Ovary (tissue), 7 donors: ENCODE measurements at regions not wholly inside any gene's neighbourhood (a gene's known extent, or its start where the extent isn't known, plus 50 kb on each side); places are given as distances from the start of the nearest gene placed in this dataset.
"Not testable (repeated sequence)": the region's sequence is repeated elsewhere in the genome, so short reads cannot be mapped to it uniquely, and the experiment has no call there.

Source experiments
- DNase-seq, 5 donors: peaks; one replicate each; pipeline ENCODE4 v3.0.0-alpha.2; 2019 to 2020
- H3K27ac ChIP-seq, 2 donors: fragments of 200-600 bp; one replicate each; pipeline versions ENCODE4 v1.5.1 to v1.8.0; 2019 to 2022
- H3K27me3 ChIP-seq: fragments of 200-600 bp; one replicate; pipeline ENCODE4 v1.8.0; 2022
- H3K36me3 ChIP-seq: fragments of 200-600 bp; sonication (generic); one replicate; pipeline ENCODE4 v1.5.1; 2019
- H3K4me1 ChIP-seq: one replicate; pipeline ENCODE4 v1.8.1; 2013; ENCODE audit warnings: mild to moderate bottlenecking, moderate library complexity; ENCODE audit not compliant: insufficient read depth
- H3K4me3 ChIP-seq: fragments of 200-600 bp; sonication (generic); one replicate; pipeline ENCODE4 v1.5.1; 2017
- H3K9me3 ChIP-seq, 2 donors: fragments of 200-600 bp in 1 of 2; sonication (generic) in 1 of 2; one replicate each; pipeline versions ENCODE4 v1.5.1 to v1.8.1; 2013 to 2019; ENCODE audit warnings: mild to moderate bottlenecking in 1 of 2, moderate library complexity in 1 of 2
- EP300 ChIP-seq: sonication (generic); formaldehyde crosslinking; IDR thresholded peaks from one replicate; pipeline ENCODE4 v1.6.1; 2017; ENCODE audit warnings: antibody characterized with exemption
- POLR2A ChIP-seq: fragments of 450-650 bp; IDR thresholded peaks from one replicate; pipeline ENCODE4 v1.6.1; 2017; ENCODE audit warnings: antibody characterized with exemption, mild to moderate bottlenecking, moderate library complexity
- WGBS, 3 donors: extraction: QIAGEN DNeasy Blood & Tissue Kit in 1 of 3; methylation state at CpG; one replicate each; pipeline versions ENCODE4 v1.1.5 to v1.1.7; 2013 to 2017; 5-methylcytosine and 5-hydroxymethylcytosine counted together
- intact Hi-C, 4 donors: fragments of 100-400 bp; cut with DNase I; formaldehyde crosslinking; loops; one replicate each; pipeline versions ENCODE4 v1.11.0 to v1.15.1; 2022 to 2023
- TF ChIP-seq, protein P1 (sequence below), 3 donors: fragments of 450-650 bp in 2 of 3; fragments of 200-600 bp in 1 of 3; IDR thresholded peaks; one replicate each; pipeline versions ENCODE4 v1.5.1 to v1.8.0; 2016 to 2022; ENCODE audit warnings: antibody characterized with exemption in 3 of 3, mild to moderate bottlenecking in 1 of 3
- donor health status: DM: no; HTN: no; CAD: no; lungs with moderate emphysema.
- donor health status: DM: no; HTN: no; CAD: no.
- donor health status: Bipolar disorder and iron deficiency.
- donor health status: DM: no; HTN: no; CAD: no.
- donor health status: DM: yes; HTN: yes; CAD: no.

DNA sequence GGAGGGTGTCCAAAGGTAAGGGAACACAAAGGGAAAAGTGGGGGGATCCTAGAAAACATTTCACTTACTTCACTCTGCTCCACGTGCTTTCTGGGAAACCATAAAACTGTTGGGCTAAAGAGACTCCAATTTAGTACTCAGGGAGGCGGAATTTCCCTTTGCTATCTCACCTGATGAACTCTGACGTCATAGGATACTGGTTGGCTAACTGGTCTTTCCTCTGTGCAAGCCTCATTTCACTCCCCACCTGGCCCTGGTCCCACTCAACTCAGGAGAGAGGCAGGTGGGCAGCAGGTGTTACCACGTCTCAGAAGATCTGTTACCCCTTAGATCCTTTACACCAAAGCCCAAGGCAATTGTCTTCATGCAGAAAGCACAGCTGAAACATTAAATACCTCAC, 51.8 kb upstream of the PMAIP1 start:
- WGBS, 3 donors, result 67 to 71% (median 70%) methylated on average over 4 of the region's 4 CpGs

DNA sequence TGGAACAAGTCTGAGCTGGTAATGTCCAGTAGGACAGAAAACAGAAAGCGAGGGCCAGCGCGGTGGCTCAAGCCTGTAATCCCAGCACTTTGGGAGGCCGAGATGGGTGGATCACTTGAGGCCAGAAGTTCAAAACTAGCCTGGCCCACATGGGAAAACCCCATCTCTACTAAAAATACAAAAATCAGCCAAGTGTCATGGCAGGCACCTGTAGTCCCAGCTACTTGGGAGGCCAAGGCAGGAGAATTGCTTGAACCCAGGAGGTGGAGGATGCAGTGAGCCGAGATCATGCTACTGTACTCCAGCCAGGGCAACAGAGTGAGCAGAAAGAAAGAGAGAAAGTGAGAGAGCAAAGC, 52.3 kb upstream of the PMAIP1 start:
- intact Hi-C loops, H3K4me3 ChIP-seq: not testable (repeated sequence)
- WGBS, 3 donors, result 36 to 56% (median 37%) methylated on average over 5 of the region's 5 CpGs

More for the DNA sequence above, 51.8 kb upstream of the PMAIP1 start:
- intact Hi-C loops, result no loop called here
- Histone ChIP-seq H3K27ac (no peak overlapping the region), H3K9me3 (no peaks in the 10 kb centered on the region), H3K4me1 (no peaks in the 10 kb centered on the region), H3K27me3 (no peaks in the 10 kb centered on the region), H3K4me3 (no peak overlapping the region), H3K36me3 (no peaks in the 10 kb centered on the region)
- no peak for DNase-seq
- TF ChIP-seq, protein P1, sequence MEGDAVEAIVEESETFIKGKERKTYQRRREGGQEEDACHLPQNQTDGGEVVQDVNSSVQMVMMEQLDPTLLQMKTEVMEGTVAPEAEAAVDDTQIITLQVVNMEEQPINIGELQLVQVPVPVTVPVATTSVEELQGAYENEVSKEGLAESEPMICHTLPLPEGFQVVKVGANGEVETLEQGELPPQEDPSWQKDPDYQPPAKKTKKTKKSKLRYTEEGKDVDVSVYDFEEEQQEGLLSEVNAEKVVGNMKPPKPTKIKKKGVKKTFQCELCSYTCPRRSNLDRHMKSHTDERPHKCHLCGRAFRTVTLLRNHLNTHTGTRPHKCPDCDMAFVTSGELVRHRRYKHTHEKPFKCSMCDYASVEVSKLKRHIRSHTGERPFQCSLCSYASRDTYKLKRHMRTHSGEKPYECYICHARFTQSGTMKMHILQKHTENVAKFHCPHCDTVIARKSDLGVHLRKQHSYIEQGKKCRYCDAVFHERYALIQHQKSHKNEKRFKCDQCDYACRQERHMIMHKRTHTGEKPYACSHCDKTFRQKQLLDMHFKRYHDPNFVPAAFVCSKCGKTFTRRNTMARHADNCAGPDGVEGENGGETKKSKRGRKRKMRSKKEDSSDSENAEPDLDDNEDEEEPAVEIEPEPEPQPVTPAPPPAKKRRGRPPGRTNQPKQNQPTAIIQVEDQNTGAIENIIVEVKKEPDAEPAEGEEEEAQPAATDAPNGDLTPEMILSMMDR (IDR thresholded peaks at IDR 0.05), result no peak

DNA sequence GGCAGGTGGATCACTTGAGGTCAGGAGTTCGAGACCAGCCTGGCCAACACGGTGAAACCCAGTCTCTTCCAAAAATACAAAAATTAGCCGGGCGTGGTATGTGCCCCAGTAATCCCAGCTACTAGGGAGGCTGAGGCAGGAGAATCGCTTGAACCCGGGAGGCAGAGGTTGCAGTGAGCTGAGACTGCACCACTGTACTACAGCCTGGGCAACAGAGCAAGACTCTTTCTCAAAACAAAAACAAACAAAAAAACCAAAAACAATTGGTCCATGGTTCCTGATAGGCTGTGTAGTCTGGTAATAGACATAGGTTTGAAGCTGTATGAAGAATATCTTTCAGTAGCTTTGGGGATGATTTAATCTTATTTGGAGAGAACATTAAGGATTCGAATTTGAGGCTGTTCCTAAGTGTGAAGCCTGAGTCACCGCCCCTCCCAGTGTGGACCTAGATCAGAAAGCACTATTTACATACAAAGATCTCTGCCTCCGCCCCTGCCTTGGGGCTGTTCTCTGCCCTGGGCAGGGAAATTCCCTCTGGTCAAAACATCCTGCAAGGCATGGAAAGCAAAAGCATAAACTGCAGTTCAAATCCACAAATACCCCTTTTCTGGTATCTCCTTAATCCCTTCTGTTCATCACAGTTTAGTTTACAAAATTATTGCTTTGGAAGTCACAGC, 52.8 kb upstream of the PMAIP1 start:
- no peak overlapping the region for H3K27ac ChIP-seq
- DNase-seq, result no peak

More for the DNA sequence above, 52.3 kb upstream of the PMAIP1 start:
- not testable (repeated sequence) for H3K4me1 ChIP-seq, H3K9me3 ChIP-seq, H3K27me3 ChIP-seq, H3K36me3 ChIP-seq, H3K27ac ChIP-seq, DNase-seq

DNA sequence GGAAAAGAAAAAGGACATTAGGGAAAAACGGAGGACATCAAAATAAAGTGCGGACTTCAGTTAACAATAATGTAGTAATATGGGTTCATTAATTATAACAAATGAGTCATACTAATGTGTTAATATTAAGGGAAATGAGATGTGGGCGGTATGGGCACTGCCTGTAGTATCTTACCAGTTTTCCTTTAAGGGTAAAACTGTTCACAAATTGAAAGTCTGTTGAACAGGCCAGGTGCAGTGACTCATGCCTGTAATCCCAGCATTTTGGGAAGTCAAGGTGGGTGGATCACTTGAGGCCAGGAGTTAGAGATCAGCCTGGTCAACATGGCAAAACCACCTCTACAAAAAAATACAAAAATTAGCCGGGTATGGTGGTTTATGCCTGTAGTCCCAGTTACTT, 56.8 kb upstream of the PMAIP1 start:
- WGBS, 3 donors, result 91 to 95% (median 92%) methylated on average over 4 of the region's 4 CpGs
- Histone ChIP-seq H3K4me3 (no peak overlapping the region), H3K27me3 (no peaks in the 10 kb centered on the region), H3K9me3 (no peaks in the 10 kb centered on the region), H3K4me1 (no peaks in the 10 kb centered on the region), H3K36me3 (no peaks in the 10 kb centered on the region), H3K27ac (no peak overlapping the region)
- no peak for DNase-seq
- intact Hi-C loops, result no loop called here
- TF ChIP-seq, protein P1 (IDR thresholded peaks at IDR 0.05), result no peak
- TF ChIP-seq POLR2A, result no peak
- TF ChIP-seq EP300, result no peak

More for the DNA sequence above, 52.8 kb upstream of the PMAIP1 start:
- Histone ChIP-seq H3K9me3 (no peaks in the 10 kb centered on the region), H3K4me3 (no peak overlapping the region), H3K36me3 (no peaks in the 10 kb centered on the region), H3K27me3 (no peaks in the 10 kb centered on the region), H3K4me1 (no peaks in the 10 kb centered on the region)
- intact Hi-C loops, result no loop called here
- WGBS, 3 donors, result 63 to 72% (median 65%) methylated on average over 9 of the region's 9 CpGs
- TF ChIP-seq EP300 (no peak), POLR2A (no peak)
- TF ChIP-seq, protein P1 (IDR thresholded peaks at IDR 0.05), result no peak

DNA sequence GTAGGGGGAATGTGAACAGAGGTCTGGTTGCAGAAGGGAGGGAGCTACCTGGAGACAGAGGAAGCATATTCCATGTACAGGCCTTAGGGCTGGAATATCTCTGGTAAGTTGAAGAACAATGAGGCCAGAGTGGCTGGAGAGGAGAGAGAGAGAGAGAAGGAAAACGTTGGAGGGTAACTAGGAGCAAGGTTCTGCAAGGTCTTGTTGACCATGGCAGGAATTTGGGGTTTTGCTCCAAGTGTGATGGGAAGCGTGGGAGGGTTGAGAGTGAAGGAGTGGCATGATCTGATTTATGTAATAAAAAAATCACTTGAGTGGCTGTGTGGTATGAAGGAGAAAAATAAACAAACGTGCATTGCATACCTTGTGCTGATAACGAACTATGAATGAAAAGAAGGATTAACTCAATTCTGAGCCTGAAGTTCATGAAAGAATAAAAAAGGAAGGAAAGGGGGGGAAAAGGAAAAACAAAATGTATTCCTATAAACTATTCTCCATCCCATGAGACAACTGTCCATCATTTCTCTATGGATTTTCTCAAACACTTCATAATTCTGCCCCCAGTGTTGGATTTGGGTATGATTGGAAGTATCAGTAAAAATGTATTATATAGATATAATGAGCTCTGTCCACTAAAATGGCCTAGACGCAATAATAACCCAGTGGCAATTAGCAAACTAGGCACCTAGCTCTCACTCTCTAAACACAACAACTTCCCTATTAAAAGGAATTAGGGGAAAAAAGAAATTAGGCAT, 59.7 kb upstream of the PMAIP1 start:
- Histone ChIP-seq H3K4me1 (no peaks in the 10 kb centered on the region), H3K27ac (no peak overlapping the region), H3K9me3 (no peaks in the 10 kb centered on the region), H3K27me3 (no peaks in the 10 kb centered on the region), H3K36me3 (no peaks in the 10 kb centered on the region), H3K4me3 (no peak overlapping the region)
- WGBS, 3 donors, result 56 to 63% (median 57%) methylated on average over 5 of the region's 5 CpGs
- no peak for DNase-seq
- TF ChIP-seq POLR2A (no peak), EP300 (no peak)
- TF ChIP-seq, protein P1 (IDR thresholded peaks at IDR 0.05), result no peak
- intact Hi-C loops, result no loop called here
